ENCODE measurements at regions not wholly inside any gene's neighbourhood (a gene's known extent, or its start where the extent isn't known, plus 50 kb on each side); places are given as distances from the start of the nearest gene placed in this dataset.

DNA sequence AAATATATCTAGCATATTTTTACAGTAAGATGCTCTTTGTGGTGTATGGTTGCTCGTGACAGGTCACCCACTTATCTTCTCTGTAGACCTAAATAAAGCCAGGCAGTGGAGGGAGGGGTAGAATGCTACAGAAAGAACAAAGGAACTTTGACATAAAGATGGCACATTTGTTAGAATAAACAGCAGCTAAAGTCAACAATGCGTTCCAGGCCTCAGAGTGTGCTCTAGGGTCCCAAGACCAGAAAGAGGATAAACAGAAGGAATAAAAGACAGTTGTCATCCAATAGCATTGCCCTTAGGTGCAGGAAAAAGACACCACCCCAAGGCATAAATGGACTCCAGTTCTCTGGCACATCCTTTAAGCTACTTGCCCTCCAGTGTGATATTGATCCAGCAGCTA is 523.0 kb upstream of the CDH11 start:
- no peak for ATAC-seq (replicated peaks)
- no peak overlapping the region for H3K27ac Mint-ChIP-seq

GRCh38 chr16:65641762-65642289 is 520.0 kb upstream of the CDH11 start:
- H3K27me3 Mint-ChIP-seq: no peaks in the 10 kb centered on the region
- H3K27ac Mint-ChIP-seq: no peak overlapping the region
- ATAC-seq (replicated peaks): no peak
- no peak overlapping the region for H3K4me3 Mint-ChIP-seq
- no peak for DNase-seq
- H3K36me3 Mint-ChIP-seq (ENCODE audit: insufficient read depth): peaks cover 5% of the 10 kb centered on the region
- H3K4me1 Mint-ChIP-seq (ENCODE audit: low read depth in 2 of 2): no peaks in the 10 kb centered on the region
- H3K9me3 Mint-ChIP-seq: peaks cover 11 to 18% of the 10 kb centered on the region in 2 donors

More for the DNA sequence above, 523.0 kb upstream of the CDH11 start:
- Mint-ChIP-seq H3K4me1 (ENCODE audit: low read depth in 2 of 2) (no peaks in the 10 kb centered on the region), H3K36me3 (ENCODE audit: insufficient read depth) (peaks cover 5% of the 10 kb centered on the region), H3K9me3 (peaks cover 8 to 18% of the 10 kb centered on the region in 2 donors), H3K4me3 (no peak overlapping the region), H3K27me3 (no peaks in the 10 kb centered on the region)
- no peak for DNase-seq

- Mint-ChIP-seq H3K27me3 (no peaks in the 10 kb centered on the region), H3K4me1 (ENCODE audit: low read depth in 2 of 2) (no peaks in the 10 kb centered on the region), H3K36me3 (ENCODE audit: insufficient read depth) (peaks cover 3% of the 10 kb centered on the region), H3K27ac (no peak overlapping the region), H3K4me3 (no peak overlapping the region), H3K9me3 (peaks cover 15 to 24% of the 10 kb centered on the region in 2 donors)
- ATAC-seq (replicated peaks) (no peak), DNase-seq (no peak)
These were observed 519.3 kb upstream of the CDH11 start for GRCh38 chr16:65641049-65641761.

DNA sequence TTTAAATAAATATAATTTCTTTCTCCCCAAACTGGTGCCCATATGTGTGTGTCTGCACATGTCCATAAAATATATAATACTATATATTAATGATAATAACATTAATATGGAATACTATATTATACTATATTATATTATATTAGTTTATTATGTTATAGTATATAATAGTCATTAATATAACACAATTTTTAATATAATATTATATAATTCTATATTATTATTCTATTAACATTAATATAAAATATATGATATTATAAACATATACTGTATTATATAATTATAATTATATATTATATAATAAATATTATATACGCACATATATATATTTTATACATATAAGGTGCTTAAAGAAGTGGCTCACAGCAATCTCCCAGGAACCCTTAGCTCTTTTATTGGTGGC is 513.0 kb upstream of the CDH11 start:
- H3K4me1 Mint-ChIP-seq (ENCODE audit: low read depth in 2 of 2): no peaks in the 10 kb centered on the region
- ATAC-seq (replicated peaks) (no peak), DNase-seq (no peak)
- no peak overlapping the region for H3K4me3 Mint-ChIP-seq
- H3K9me3 Mint-ChIP-seq: peaks cover 9 to 21% of the 10 kb centered on the region in 2 donors
- no peak overlapping the region for H3K27ac Mint-ChIP-seq
- H3K36me3 Mint-ChIP-seq (ENCODE audit: insufficient read depth): no peaks in the 10 kb centered on the region
- no peaks in the 10 kb centered on the region for H3K27me3 Mint-ChIP-seq

DNA sequence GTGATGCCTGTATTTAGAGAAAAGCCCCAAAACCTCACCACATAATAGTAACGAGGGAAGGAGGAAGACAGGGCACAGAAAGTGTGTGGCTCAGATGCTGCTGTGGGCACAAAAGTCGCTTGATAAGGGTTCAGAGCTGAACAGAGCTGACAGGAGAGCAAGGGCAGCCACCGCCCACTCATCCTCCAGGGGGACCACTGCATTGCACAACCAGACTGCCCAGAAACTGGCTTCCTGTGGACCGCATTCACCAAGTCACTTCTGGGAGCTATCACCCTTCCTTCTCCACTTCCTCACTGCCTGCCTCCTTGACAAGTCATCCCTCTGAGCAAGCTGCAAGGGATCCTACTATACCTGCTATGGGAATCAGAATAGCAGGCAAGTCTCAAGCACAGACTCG is 512.4 kb upstream of the CDH11 start:
- Mint-ChIP-seq H3K4me3 (no peak overlapping the region), H3K27ac (no peak overlapping the region), H3K27me3 (no peaks in the 10 kb centered on the region), H3K4me1 (ENCODE audit: low read depth in 2 of 2) (no peaks in the 10 kb centered on the region), H3K36me3 (ENCODE audit: insufficient read depth) (no peaks in the 10 kb centered on the region), H3K9me3 (peaks cover 9 to 26% of the 10 kb centered on the region in 2 donors)
- no peak for ATAC-seq (replicated peaks)
- no peak for DNase-seq

- Mint-ChIP-seq H3K9me3 (peaks cover 16 to 41% of the 10 kb centered on the region in 2 donors), H3K36me3 (ENCODE audit: insufficient read depth) (no peaks in the 10 kb centered on the region), H3K27me3 (peaks cover 0 to 7% of the 10 kb centered on the region in 2 donors), H3K4me3 (no peak overlapping the region), H3K4me1 (ENCODE audit: low read depth in 2 of 2) (no peaks in the 10 kb centered on the region), H3K27ac (no peak overlapping the region)
- ATAC-seq (replicated peaks) (no peak), DNase-seq (no peak)
These were observed 502.8 kb upstream of the CDH11 start for GRCh38 chr16:65624666-65625065.

- H3K27me3 Mint-ChIP-seq: peaks cover 0 to 7% of the 10 kb centered on the region in 2 donors
- DNase-seq (no peak), ATAC-seq (replicated peaks) (no peak)
- no peaks in the 10 kb centered on the region for H3K36me3 Mint-ChIP-seq (ENCODE audit: insufficient read depth)
- peaks cover 14 to 36% of the 10 kb centered on the region in 2 donors for H3K9me3 Mint-ChIP-seq
- no peaks in the 10 kb centered on the region for H3K4me1 Mint-ChIP-seq (ENCODE audit: low read depth in 2 of 2)
- no peak overlapping the region for H3K4me3 Mint-ChIP-seq
- no peak overlapping the region for H3K27ac Mint-ChIP-seq
These were observed 502.4 kb upstream of the CDH11 start for GRCh38 chr16:65624229-65624628.

DNA sequence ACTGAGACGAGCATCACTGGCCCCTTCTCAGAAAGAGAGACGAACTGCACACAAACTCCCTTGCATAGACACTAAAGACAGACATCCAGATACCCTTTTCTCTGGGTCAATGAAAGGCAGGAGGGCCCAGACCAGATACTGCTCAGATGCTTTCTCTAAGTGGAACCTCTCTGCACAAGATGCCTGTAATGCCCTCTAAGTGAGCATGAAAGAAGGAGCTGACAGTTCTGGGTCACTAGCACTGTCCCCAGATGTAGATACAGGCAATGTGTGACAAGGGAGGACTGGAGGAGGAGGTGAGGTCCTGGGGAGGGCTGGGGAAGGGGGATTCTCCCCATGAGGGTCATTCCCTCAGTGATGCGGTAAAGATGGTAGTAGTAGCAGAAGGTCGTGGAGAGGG is 501.0 kb upstream of the CDH11 start:
- H3K4me1 Mint-ChIP-seq (ENCODE audit: low read depth in 2 of 2): no peaks in the 10 kb centered on the region
- no peak for DNase-seq
- no peak for ATAC-seq (replicated peaks)
- H3K27me3 Mint-ChIP-seq: peaks cover 0 to 7% of the 10 kb centered on the region in 2 donors
- H3K36me3 Mint-ChIP-seq (ENCODE audit: insufficient read depth): no peaks in the 10 kb centered on the region
- no peak overlapping the region for H3K27ac Mint-ChIP-seq
- H3K9me3 Mint-ChIP-seq: peaks cover 12 to 35% of the 10 kb centered on the region in 2 donors
- no peak overlapping the region for H3K4me3 Mint-ChIP-seq

- no peak overlapping the region for H3K4me3 Mint-ChIP-seq
- H3K27me3 Mint-ChIP-seq: peaks cover 0 to 7% of the 10 kb centered on the region in 2 donors
- no peak overlapping the region for H3K27ac Mint-ChIP-seq
- no peaks in the 10 kb centered on the region for H3K36me3 Mint-ChIP-seq (ENCODE audit: insufficient read depth)
- H3K9me3 Mint-ChIP-seq: peaks cover 12 to 35% of the 10 kb centered on the region in 2 donors
- no peak for ATAC-seq (replicated peaks)
- no peak for DNase-seq
- no peaks in the 10 kb centered on the region for H3K4me1 Mint-ChIP-seq (ENCODE audit: low read depth in 2 of 2)
These were observed 500.3 kb upstream of the CDH11 start for GRCh38 chr16:65622151-65622550.

- Mint-ChIP-seq H3K36me3 (ENCODE audit: insufficient read depth) (no peaks in the 10 kb centered on the region), H3K9me3 (peaks cover 12 to 35% of the 10 kb centered on the region in 2 donors), H3K27me3 (peaks cover 0 to 7% of the 10 kb centered on the region in 2 donors), H3K27ac (no peak overlapping the region), H3K4me3 (no peak overlapping the region), H3K4me1 (ENCODE audit: low read depth in 2 of 2) (no peaks in the 10 kb centered on the region)
- ATAC-seq (replicated peaks) (no peak), DNase-seq (no peak)
These were observed 499.8 kb upstream of the CDH11 start for GRCh38 chr16:65621640-65622039.

DNA sequence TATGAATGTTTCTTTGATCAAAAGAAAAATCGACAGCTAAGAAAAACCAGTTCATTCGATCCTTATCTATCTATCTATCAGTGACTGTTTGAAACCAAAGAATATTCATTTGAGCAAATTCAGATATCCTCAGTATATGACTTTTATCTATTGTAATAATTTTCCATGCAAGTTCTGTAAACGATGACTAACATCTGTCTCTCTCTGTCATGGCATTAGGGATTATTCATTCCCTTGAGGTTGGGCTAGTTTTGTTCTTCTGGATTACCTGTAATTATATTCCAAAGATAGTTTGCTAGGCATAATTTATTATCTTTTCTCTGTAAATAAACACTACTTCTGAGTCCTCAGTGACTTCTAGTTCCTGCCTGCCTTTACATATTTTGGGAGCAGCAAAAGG is 497.7 kb upstream of the CDH11 start:
- no peaks in the 10 kb centered on the region for H3K4me1 Mint-ChIP-seq (ENCODE audit: low read depth in 2 of 2)
- no peak for DNase-seq
- no peak overlapping the region for H3K4me3 Mint-ChIP-seq
- H3K27me3 Mint-ChIP-seq: peaks cover 0 to 7% of the 10 kb centered on the region in 2 donors
- peaks cover 12 to 36% of the 10 kb centered on the region in 2 donors for H3K9me3 Mint-ChIP-seq
- no peak for ATAC-seq (replicated peaks)
- H3K27ac Mint-ChIP-seq: no peak overlapping the region
- H3K36me3 Mint-ChIP-seq (ENCODE audit: insufficient read depth): no peaks in the 10 kb centered on the region

DNA sequence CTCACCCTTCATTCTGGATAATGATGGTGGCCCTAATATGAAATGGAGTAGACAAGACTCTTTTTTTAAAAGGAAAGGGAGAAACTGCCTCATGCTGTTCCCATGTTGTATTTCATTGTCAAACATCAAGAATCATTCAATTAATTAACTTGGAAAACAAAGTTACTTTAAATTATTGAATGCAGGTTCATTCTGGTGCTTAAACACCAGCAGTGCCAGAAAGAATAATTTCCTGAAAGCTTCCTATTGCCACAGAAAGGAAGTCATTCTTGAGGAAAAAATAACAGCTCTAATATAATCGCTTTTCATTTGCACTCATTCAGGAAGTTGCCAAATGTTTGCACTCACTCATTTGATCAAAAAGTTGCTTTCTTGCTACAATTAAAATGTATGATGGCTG is 497.1 kb upstream of the CDH11 start:
- H3K4me3 Mint-ChIP-seq: no peak overlapping the region
- DNase-seq (no peak), ATAC-seq (replicated peaks) (no peak)
- H3K9me3 Mint-ChIP-seq: peaks cover 12 to 34% of the 10 kb centered on the region in 2 donors
- no peaks in the 10 kb centered on the region for H3K4me1 Mint-ChIP-seq (ENCODE audit: low read depth in 2 of 2)
- no peak overlapping the region for H3K27ac Mint-ChIP-seq
- peaks cover 0 to 7% of the 10 kb centered on the region in 2 donors for H3K27me3 Mint-ChIP-seq
- H3K36me3 Mint-ChIP-seq (ENCODE audit: insufficient read depth): no peaks in the 10 kb centered on the region

GRCh38 chr16:65618333-65618732 is 496.5 kb upstream of the CDH11 start:
- no peaks in the 10 kb centered on the region for H3K36me3 Mint-ChIP-seq (ENCODE audit: insufficient read depth)
- peaks cover 12 to 28% of the 10 kb centered on the region in 2 donors for H3K9me3 Mint-ChIP-seq
- ATAC-seq (replicated peaks) (no peak), DNase-seq (no peak)
- H3K4me1 Mint-ChIP-seq (ENCODE audit: low read depth in 2 of 2): no peaks in the 10 kb centered on the region
- H3K27me3 Mint-ChIP-seq: peaks cover 0 to 7% of the 10 kb centered on the region in 2 donors
- H3K4me3 Mint-ChIP-seq: no peak overlapping the region
- H3K27ac Mint-ChIP-seq: no peak overlapping the region

GRCh38 chr16:65617421-65617820 is 495.6 kb upstream of the CDH11 start:
- no peak overlapping the region for H3K27ac Mint-ChIP-seq
- ATAC-seq (replicated peaks) (no peak), DNase-seq (no peak)
- peaks cover 12 to 23% of the 10 kb centered on the region in 2 donors for H3K9me3 Mint-ChIP-seq
- H3K4me3 Mint-ChIP-seq: no peak overlapping the region
- no peaks in the 10 kb centered on the region for H3K36me3 Mint-ChIP-seq (ENCODE audit: insufficient read depth)
- H3K27me3 Mint-ChIP-seq: peaks cover 0 to 7% of the 10 kb centered on the region in 2 donors
- H3K4me1 Mint-ChIP-seq (ENCODE audit: low read depth in 2 of 2): no peaks in the 10 kb centered on the region
